Uterus (tissue), 2 donors: ENCODE measurements at regions not wholly inside any gene's neighbourhood (a gene's known extent, or its start where the extent isn't known, plus 50 kb on each side); places are given as distances from the start of the nearest gene placed in this dataset.

Experiments used
- CTCF ChIP-seq, 4 experiments: fragments of 200-600 bp in 2 of 4; fragments of 450-650 bp in 2 of 4; sonication (generic) in 2 of 4; IDR thresholded peaks; one replicate each; pipeline ENCODE4 v1.5.1; 2016 to 2019; ENCODE audit warnings: antibody characterized with exemption in 4 of 4, mild to moderate bottlenecking in 2 of 4, moderate library complexity in 1 of 4
- POLR2A ChIP-seq, 2 donors: fragments of 450-650 bp; IDR thresholded peaks; one replicate each; pipeline ENCODE4 v1.6.1; 2016; ENCODE audit warnings: antibody characterized with exemption in 2 of 2, mild to moderate bottlenecking in 1 of 2, moderate library complexity in 1 of 2

- TF ChIP-seq CTCF (IDR thresholded peaks at IDR 0.05) (no peak), POLR2A (IDR thresholded peaks at IDR 0.05) (no peak)
Measured at GRCh38 chr2:71842744-71843143, 304.9 kb downstream of the CYP26B1 start.
